ENCODE measurements at regions not wholly inside any gene's neighbourhood (a gene's known extent, or its start where the extent isn't known, plus 50 kb on each side); places are given as distances from the start of the nearest gene placed in this dataset.

DNA sequence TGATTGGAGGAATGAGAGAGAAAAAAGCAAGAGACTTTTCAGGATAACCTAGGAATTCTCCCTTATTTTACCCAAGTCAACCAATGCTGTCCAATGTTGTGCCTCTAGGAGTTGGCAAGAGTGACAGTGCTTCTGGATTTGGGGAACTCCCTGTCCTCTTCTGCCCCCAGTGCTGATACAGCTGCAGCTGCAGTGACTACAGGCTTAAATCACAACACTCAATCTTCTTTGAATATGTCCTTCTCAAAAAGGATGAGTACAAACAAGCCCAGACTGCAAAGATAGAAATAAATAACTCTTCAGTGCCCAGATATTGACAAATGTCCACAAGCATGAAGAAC is 141.0 kb upstream of the COL21A1 start:
- H3K27me3 ChIP-seq (replicated peaks; ENCODE audit: control insufficient read depth, insufficient read depth, low read length): no peaks in the 10 kb centered on the region
- TF ChIP-seq, protein P1, sequence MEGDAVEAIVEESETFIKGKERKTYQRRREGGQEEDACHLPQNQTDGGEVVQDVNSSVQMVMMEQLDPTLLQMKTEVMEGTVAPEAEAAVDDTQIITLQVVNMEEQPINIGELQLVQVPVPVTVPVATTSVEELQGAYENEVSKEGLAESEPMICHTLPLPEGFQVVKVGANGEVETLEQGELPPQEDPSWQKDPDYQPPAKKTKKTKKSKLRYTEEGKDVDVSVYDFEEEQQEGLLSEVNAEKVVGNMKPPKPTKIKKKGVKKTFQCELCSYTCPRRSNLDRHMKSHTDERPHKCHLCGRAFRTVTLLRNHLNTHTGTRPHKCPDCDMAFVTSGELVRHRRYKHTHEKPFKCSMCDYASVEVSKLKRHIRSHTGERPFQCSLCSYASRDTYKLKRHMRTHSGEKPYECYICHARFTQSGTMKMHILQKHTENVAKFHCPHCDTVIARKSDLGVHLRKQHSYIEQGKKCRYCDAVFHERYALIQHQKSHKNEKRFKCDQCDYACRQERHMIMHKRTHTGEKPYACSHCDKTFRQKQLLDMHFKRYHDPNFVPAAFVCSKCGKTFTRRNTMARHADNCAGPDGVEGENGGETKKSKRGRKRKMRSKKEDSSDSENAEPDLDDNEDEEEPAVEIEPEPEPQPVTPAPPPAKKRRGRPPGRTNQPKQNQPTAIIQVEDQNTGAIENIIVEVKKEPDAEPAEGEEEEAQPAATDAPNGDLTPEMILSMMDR (IDR thresholded peaks at IDR 0.05; ENCODE audit: insufficient read depth, low read length, poor library complexity, severe bottlenecking): no peak
- no peak overlapping the region for H3K4me3 ChIP-seq (replicated peaks; ENCODE audit: low read depth, low read length)
- DNase-seq (ENCODE audit: extremely low read depth, insufficient read length): no peak
- no peaks in the 10 kb centered on the region for H3K36me3 ChIP-seq (ENCODE audit: control insufficient read depth, insufficient read depth, low read length)

DNA sequence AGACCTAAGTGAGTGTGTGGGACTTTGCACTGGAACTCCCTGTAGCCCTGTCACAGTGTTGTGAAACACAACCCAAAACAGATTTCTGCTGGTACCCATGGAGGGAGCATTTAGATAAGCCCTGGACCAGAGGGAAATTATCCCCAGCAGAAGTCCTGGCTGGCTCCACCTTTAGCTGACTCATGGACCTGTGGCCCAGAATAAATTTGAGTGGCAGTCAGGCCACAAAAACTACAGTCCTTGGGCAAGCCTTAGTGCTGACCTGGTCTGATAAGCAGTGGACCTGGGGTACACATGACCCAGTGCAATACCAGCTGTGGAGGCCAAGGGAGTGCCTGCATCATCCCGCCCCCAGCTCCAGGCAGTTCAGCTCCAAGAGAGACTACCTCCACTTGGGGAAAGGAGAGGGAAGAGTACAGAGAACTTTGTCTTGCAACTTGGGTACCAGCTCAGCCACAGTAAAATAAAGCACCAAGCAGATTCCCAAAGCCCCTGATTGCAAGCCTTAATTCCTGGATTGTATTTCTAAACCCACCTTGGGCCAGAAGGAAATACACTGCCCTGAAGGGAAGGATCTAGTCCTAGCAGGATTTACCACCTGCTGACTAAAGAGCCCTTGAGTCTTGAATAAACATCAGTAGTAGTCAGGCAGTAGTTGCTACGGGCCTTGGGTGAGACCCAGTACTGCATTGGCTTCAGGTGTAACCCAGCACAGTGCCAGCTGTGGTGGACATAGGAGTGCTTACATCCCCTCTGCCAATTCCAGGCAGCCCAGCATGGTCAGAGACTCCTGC is 140.4 kb upstream of the COL21A1 start:
- Histone ChIP-seq H3K4me3 (replicated peaks; ENCODE audit: low read depth, low read length) (no peak overlapping the region), H3K27me3 (replicated peaks; ENCODE audit: control insufficient read depth, insufficient read depth, low read length) (no peaks in the 10 kb centered on the region), H3K36me3 (ENCODE audit: control insufficient read depth, insufficient read depth, low read length) (no peaks in the 10 kb centered on the region)
- TF ChIP-seq, protein P1 (IDR thresholded peaks at IDR 0.05; ENCODE audit: insufficient read depth, low read length, poor library complexity, severe bottlenecking): no peak
- DNase-seq (ENCODE audit: extremely low read depth, insufficient read length): no peak

- DNase-seq (ENCODE audit: extremely low read depth, insufficient read length): no peak
- TF ChIP-seq, protein P1 (IDR thresholded peaks at IDR 0.05; ENCODE audit: insufficient read depth, low read length, poor library complexity, severe bottlenecking): no peak
- Histone ChIP-seq H3K27me3 (replicated peaks; ENCODE audit: control insufficient read depth, insufficient read depth, low read length) (no peaks in the 10 kb centered on the region), H3K4me3 (replicated peaks; ENCODE audit: low read depth, low read length) (no peak overlapping the region), H3K36me3 (ENCODE audit: control insufficient read depth, insufficient read depth, low read length) (no peaks in the 10 kb centered on the region)
Observed at GRCh38 chr6:56386717-56387116, 139.3 kb upstream of the COL21A1 start.

DNA sequence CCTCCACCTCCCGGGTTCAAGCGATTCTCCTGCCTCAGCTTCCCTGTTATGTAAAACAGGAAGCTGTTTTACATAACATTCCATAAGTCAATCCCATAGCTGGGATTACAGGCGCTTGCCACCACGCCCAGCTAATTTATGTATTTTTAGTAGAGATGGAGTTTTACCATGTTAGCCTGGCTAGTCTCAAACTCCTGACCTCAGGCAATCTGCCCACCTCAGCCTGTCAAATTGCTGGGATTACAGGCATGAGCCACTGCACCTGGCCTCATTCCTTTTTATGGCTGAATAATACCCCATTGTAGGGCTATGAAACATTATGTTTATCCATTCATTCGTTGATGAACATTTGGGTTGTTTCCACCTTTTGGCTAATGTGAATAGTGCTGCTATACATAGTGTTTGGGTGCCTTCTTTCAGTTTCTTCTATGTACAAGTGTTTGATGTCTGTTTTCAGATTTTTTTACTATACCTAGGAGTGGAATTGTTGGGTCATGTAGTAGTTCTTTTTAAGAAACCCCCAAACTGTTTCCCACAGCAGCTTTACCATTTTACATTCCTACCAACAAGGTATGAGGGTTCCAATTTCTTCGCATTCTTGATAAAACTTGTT is 138.7 kb upstream of the COL21A1 start:
- TF ChIP-seq, protein P1 (IDR thresholded peaks at IDR 0.05; ENCODE audit: insufficient read depth, low read length, poor library complexity, severe bottlenecking): no peak
- no peaks in the 10 kb centered on the region for H3K27me3 ChIP-seq (replicated peaks; ENCODE audit: control insufficient read depth, insufficient read depth, low read length)
- no peaks in the 10 kb centered on the region for H3K36me3 ChIP-seq (ENCODE audit: control insufficient read depth, insufficient read depth, low read length)
- DNase-seq (ENCODE audit: extremely low read depth, insufficient read length): no peak
- no peak overlapping the region for H3K4me3 ChIP-seq (replicated peaks; ENCODE audit: low read depth, low read length)

GRCh38 chr6:56383160-56383559 is 135.8 kb upstream of the COL21A1 start:
- TF ChIP-seq, protein P1 (IDR thresholded peaks at IDR 0.05; ENCODE audit: insufficient read depth, low read length, poor library complexity, severe bottlenecking): no peak
- Histone ChIP-seq H3K36me3 (ENCODE audit: control insufficient read depth, insufficient read depth, low read length) (no peaks in the 10 kb centered on the region), H3K4me3 (replicated peaks; ENCODE audit: low read depth, low read length) (no peak overlapping the region), H3K27me3 (replicated peaks; ENCODE audit: control insufficient read depth, insufficient read depth, low read length) (no peaks in the 10 kb centered on the region)
- DNase-seq (ENCODE audit: extremely low read depth, insufficient read length): no peak

Measured in GM06990 (cell line).